ENCODE measurements at regions not wholly inside any gene's neighbourhood (a gene's known extent, or its start where the extent isn't known, plus 50 kb on each side); places are given as distances from the start of the nearest gene placed in this dataset.

DNA sequence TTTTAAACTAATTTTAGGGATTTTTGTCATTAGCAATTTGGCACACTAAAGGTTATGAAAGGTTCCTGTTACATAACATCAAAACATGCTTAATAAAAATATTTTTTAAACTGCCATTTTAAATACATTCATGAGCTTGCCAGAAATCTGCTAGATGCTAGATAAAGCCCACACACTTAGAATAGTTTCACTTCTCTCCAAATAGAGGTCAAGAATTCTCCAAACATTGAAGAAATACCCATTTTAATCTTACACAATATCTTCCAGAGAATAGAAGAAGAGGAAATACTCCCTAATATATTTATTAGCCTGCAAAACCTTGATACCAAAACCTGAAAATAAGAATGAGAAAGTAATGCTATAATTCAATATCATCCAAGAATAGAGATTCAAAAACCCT, 247.5 kb downstream of the PTH2R start:
- no peaks in the 10 kb centered on the region for H3K9me3 ChIP-seq (ENCODE audit: low read length)
- H3K4me3 ChIP-seq (ENCODE audit: low read length) = no peak overlapping the region
- H2AFZ ChIP-seq (ENCODE audit: low read depth, low read length) = no peak overlapping the region
- H3K27me3 ChIP-seq (ENCODE audit: insufficient read depth, low read depth, low read length) = no peaks in the 10 kb centered on the region
- no peaks in the 10 kb centered on the region for H3K36me3 ChIP-seq (ENCODE audit: insufficient read depth, low read length)
- TF ChIP-seq RAD21 (conservative IDR thresholded peaks at IDR 0.05) = no peak
- TF ChIP-seq TAF1 (IDR thresholded peaks at IDR 0.05; ENCODE audit: low read depth) = no peak
- no peak for TF ChIP-seq REST (IDR thresholded peaks at IDR 0.05; ENCODE audit: borderline replicate concordance)
- TF ChIP-seq POLR2AphosphoS5 (IDR thresholded peaks at IDR 0.05) = no peak
- H3K4me2 ChIP-seq (ENCODE audit: low read length) = no peak overlapping the region
- no peak overlapping the region for H3K27ac ChIP-seq (ENCODE audit: low read length)
- no peaks in the 10 kb centered on the region for H4K20me1 ChIP-seq (ENCODE audit: insufficient read depth)
- H3K79me2 ChIP-seq (replicated peaks; ENCODE audit: insufficient read depth, low read length) = no peaks in the 10 kb centered on the region
- H3K9ac ChIP-seq (ENCODE audit: low read length) = no peak overlapping the region
- H3F3A ChIP-seq (ENCODE audit: insufficient read depth, low read length, poor library complexity, severe bottlenecking) = no peaks in the 10 kb centered on the region
- no peaks in the 10 kb centered on the region for H3K9me2 ChIP-seq (ENCODE audit: insufficient read depth, low read length)

GRCh38 chr2:208657468-208657867, 250.9 kb downstream of the PTH2R start:
- Histone ChIP-seq H3K36me3 (ENCODE audit: insufficient read depth, low read length) (no peaks in the 10 kb centered on the region), H3K4me3 (ENCODE audit: low read length) (no peak overlapping the region), H3K27me3 (ENCODE audit: insufficient read depth, low read depth, low read length) (no peaks in the 10 kb centered on the region), H3K79me2 (replicated peaks; ENCODE audit: insufficient read depth, low read length) (no peaks in the 10 kb centered on the region), H3K9me3 (ENCODE audit: low read length) (no peaks in the 10 kb centered on the region), H2AFZ (ENCODE audit: low read depth, low read length) (no peak overlapping the region), H3K9ac (ENCODE audit: low read length) (no peak overlapping the region), H3F3A (ENCODE audit: insufficient read depth, low read length, poor library complexity, severe bottlenecking) (no peaks in the 10 kb centered on the region), H3K27ac (ENCODE audit: low read length) (no peak overlapping the region), H4K20me1 (ENCODE audit: insufficient read depth) (no peaks in the 10 kb centered on the region), H3K9me2 (ENCODE audit: insufficient read depth, low read length) (no peaks in the 10 kb centered on the region), H3K4me2 (ENCODE audit: low read length) (no peak overlapping the region)
- TF ChIP-seq SMC3 (conservative IDR thresholded peaks at IDR 0.05; ENCODE audit: poor library complexity) (no peak), REST (IDR thresholded peaks at IDR 0.05; ENCODE audit: borderline replicate concordance) (no peak), MXI1 (conservative IDR thresholded peaks at IDR 0.05; ENCODE audit: poor library complexity, severe bottlenecking) (no peak), RAD21 (conservative IDR thresholded peaks at IDR 0.05) (no peak), EP300 (conservative IDR thresholded peaks at IDR 0.05; ENCODE audit: poor library complexity, severe bottlenecking) (no peak), POLR2AphosphoS5 (IDR thresholded peaks at IDR 0.05) (no peak), EZH2 (IDR thresholded peaks at IDR 0.05; ENCODE audit: borderline replicate concordance, insufficient read depth, low read length, poor library complexity, severe bottlenecking) (no peak), TAF1 (IDR thresholded peaks at IDR 0.05; ENCODE audit: low read depth) (no peak), CTCF (IDR thresholded peaks at IDR 0.05; ENCODE audit: poor library complexity, severe bottlenecking) (no peak)
